Gastroesophageal sphincter (tissue), 3 donors: ENCODE measurements at regions not wholly inside any gene's neighbourhood (a gene's known extent, or its start where the extent isn't known, plus 50 kb on each side); places are given as distances from the start of the nearest gene placed in this dataset.

Experiments used
- POLR2AphosphoS5 ChIP-seq: sonication (generic); formaldehyde crosslinking; IDR thresholded peaks from one replicate; pipeline ENCODE4 v1.6.1; 2017; ENCODE audit warnings: antibody characterized with exemption
- TF ChIP-seq, protein P1 (sequence below), 4 experiments: fragments of 200-600 bp in 2 of 4; fragments of 450-650 bp in 2 of 4; sonication (generic) in 1 of 4; IDR thresholded peaks; one replicate each; pipeline ENCODE4 v1.5.1; 2017 to 2019; ENCODE audit warnings: antibody characterized with exemption in 4 of 4, mild to moderate bottlenecking in 2 of 4, moderate library complexity in 2 of 4

DNA sequence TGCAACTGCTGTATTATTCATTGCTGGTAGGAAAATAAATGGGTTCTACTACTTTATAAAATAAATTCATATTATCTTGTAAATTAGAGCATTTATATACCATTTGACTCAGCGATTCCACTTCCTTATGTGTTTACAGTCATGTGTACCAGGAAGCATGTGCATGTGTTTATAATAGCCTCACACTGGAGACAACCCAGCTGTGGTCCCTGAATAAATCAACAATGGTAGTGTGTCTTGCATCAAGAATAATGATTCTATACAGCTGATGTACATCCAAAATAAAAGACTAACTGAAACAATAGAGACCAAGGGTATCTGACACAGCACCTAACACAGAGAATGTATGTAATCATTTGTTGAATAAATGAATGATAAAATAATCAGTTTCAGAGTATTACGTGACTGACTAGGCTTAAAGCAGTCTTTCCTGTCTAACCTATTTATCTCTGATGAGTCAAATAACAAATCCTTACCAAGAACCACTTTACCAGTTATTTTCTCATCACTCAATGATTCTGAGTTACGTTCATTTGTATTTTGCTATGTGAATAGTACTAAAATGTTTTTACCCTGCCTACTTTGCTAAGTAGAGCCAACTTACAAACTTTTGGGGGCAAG, 216.8 kb downstream of the UBE2E3 start:
- TF ChIP-seq POLR2AphosphoS5, result no peak
- TF ChIP-seq, protein P1, sequence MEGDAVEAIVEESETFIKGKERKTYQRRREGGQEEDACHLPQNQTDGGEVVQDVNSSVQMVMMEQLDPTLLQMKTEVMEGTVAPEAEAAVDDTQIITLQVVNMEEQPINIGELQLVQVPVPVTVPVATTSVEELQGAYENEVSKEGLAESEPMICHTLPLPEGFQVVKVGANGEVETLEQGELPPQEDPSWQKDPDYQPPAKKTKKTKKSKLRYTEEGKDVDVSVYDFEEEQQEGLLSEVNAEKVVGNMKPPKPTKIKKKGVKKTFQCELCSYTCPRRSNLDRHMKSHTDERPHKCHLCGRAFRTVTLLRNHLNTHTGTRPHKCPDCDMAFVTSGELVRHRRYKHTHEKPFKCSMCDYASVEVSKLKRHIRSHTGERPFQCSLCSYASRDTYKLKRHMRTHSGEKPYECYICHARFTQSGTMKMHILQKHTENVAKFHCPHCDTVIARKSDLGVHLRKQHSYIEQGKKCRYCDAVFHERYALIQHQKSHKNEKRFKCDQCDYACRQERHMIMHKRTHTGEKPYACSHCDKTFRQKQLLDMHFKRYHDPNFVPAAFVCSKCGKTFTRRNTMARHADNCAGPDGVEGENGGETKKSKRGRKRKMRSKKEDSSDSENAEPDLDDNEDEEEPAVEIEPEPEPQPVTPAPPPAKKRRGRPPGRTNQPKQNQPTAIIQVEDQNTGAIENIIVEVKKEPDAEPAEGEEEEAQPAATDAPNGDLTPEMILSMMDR (IDR thresholded peaks at IDR 0.05), result no peak
